ENCODE measurements at regions not wholly inside any gene's neighbourhood (a gene's known extent, or its start where the extent isn't known, plus 50 kb on each side); places are given as distances from the start of the nearest gene placed in this dataset.

DNA sequence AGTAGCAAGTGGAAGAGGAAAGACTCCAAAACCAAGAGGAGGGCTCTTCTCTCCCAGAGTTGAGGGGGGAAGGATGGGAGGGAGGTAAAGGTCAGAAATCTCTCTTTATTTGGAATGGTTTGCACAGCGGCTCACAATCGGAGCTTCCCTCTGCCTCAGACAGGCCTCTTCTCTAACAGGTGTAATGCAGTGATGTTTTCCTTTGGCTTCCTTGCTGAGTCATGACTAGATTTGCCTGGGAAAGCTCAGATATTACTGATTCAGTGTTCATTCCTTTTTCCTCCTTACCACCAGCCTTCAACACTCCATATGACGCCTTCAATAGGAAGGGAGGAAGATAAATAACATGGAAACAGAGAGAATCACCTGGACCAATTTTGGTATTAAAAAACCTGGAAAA lies 136.6 kb downstream of the RNF152 start:
- no peak for DNase-seq (ENCODE audit: low spot score)

DNA sequence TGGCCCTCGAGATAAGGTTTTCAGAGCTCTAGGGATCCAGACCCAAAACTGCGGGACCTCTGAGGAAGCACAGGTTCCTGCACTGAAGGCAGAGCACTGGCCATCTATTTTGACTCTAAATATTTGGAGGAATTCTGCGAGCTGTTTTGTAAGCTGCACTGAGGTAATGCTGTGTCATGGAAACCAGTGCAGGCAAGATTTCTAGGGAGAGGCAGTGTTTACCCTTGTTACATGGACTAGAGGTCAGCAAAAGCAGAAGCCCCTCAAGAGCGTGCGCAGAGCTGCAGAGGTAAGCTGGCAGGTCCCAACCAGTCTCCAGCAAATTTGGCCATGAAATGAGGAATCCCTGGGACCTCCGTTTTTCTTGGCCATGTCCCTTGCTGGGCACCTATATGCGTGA lies 137.3 kb downstream of the RNF152 start:
- DNase-seq (ENCODE audit: low spot score) = no peak

- no peak for DNase-seq (ENCODE audit: low spot score)
Measured at GRCh38 chr18:61754039-61754583, 138.7 kb downstream of the RNF152 start.

DNA sequence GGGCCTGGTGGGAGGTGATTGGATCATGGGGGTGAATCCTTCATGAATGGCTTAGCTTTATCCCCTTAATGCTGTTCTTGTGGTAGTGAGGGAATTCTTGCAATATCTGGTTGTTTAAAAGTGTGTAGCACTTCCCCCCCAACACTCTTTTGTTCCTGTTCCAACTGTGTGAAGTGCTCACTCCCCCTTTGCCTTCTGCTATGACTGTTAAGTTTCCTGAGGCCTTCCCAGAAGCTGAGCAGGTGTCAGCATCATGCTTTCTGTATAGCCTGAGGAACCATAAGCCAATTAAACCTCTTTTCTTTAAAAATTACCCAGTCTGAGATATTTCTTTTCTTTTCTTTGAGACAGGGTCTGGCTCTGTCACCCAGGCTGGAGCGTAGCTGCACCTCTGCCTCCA lies 139.4 kb downstream of the RNF152 start:
- no peak for DNase-seq (ENCODE audit: low spot score)

DNA sequence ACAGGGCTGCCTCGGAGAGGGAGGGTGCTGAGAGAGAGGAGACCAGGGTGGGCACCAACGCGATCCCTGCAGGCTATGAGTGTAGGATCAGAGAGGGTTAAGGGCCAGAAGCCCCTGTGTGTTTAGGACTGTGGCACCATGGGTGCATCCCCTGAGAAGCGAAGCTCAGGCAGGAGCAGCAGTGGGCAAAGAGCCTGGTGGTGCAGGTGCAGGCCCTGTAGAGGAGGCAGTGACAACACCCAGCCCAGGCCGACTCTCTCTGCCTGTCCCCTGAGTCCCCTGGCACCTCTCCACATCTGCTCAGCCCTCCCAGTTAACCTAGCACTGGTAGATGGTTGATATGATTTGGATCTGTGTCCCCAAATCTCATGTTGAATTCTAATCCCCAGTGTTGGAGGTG lies 139.8 kb downstream of the RNF152 start:
- no peak for DNase-seq (ENCODE audit: low spot score)

GRCh38 chr18:61750840-61751668 lies 141.8 kb downstream of the RNF152 start:
- DNase-seq (ENCODE audit: low spot score) = no peak

- no peak for DNase-seq (ENCODE audit: low spot score)
Measured at GRCh38 chr18:61749546-61749945, 143.3 kb downstream of the RNF152 start.

GRCh38 chr18:61749031-61749430 lies 143.8 kb downstream of the RNF152 start:
- no peak for DNase-seq (ENCODE audit: low spot score)

- no peak for DNase-seq (ENCODE audit: low spot score)
Measured at GRCh38 chr18:61748004-61748403, 144.8 kb downstream of the RNF152 start.

DNA sequence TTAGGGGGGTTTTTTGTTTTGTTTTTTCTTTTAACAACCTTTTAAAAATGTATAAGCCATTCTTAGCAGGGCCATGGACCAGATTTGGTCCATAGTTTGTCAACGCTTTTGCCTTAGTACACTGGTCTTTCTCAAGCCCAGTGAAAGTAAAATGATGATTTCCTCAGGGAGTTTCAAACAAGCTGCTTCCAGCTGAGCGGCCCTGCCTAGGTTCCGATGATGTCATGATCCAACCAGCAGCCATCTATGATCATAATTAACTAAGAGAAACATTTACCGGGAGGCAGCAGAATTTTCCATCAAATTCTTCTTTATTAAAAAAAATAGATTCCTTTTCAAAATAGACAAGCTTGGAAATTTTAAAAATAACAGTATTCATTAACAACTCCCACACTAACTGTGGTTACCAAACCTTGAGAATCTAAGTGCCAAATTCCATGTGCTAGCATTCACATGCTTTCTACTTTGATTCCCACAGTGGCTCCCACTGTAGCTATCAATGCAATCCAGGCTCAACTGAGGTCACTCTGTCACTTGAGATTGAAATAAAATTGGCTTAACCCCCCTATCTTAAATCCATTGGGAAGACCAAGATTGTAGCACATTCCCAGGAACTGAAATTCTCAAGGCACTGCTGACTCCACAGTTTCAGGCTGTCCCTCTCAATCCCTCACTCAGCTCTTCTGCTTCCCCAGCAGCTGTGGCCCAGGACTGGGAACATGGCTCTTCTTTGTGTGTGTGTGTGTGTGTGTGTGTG lies 148.9 kb downstream of the RNF152 start:
- DNase-seq (ENCODE audit: low spot score) = no peak

DNA sequence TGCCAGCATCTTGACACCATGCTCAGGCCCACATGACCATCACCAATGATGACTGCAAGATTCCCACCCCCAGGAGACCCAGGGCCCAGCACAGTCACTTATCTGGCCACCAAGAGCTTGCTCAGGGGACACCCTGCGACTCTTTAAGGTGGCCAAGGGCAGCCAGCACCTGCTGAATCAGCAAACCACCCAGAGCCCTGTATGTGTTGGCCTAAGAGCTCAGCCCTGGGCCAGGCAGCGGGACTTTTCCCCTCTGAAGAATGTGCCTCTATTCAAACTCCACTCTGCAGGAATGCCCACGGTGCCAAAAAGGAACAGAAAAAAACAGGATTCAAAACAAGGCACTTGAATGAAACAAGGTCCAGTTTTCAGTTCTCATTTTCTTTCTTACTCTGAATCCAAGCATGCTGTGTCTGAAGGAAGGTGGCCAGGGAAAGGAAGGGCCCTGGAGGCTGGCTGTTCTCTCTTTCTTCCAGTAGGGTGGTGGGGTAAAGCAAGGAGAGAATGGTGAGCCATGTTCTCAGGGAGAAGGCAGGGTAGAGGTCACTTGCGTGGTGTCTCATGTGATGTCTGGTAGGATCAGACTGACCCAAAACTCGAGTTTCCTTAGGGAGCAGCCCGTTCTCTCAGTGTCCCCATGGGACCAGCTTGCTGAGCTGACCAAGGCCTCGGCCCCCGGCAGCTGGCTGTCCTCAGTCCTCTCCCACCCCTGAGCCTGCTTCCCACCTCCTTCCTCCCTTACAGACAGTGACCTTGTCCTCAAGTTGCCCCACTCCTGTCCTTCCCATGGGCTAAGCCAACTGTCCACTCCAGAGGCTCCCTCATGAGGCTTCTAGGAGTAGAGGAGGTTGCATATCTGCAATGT lies 150.0 kb downstream of the RNF152 start:
- no peak for DNase-seq (ENCODE audit: low spot score)

- no peak for DNase-seq (ENCODE audit: low spot score)
Measured at GRCh38 chr18:61741881-61742454, 150.8 kb downstream of the RNF152 start.

DNA sequence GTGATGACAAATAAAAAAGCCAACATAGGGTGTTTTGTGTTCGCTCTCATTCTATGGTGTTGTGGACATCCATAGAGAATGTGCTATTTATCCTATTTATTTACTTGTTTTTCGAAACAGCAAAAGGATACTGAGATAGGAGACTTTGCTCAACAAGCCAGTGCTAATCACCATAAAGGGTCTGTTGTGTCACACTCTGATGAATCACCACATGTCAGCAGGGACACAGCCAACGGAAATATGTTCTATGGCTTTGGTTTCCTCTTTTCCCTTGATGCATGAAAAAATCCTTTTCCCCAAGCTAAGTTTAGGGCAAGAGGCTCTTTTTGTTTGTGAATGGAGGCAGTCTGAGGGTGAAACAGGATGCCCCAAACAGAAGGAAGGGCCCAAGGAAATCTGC lies 154.3 kb downstream of the RNF152 start:
- DNase-seq (ENCODE audit: low spot score) = no peak

DNA sequence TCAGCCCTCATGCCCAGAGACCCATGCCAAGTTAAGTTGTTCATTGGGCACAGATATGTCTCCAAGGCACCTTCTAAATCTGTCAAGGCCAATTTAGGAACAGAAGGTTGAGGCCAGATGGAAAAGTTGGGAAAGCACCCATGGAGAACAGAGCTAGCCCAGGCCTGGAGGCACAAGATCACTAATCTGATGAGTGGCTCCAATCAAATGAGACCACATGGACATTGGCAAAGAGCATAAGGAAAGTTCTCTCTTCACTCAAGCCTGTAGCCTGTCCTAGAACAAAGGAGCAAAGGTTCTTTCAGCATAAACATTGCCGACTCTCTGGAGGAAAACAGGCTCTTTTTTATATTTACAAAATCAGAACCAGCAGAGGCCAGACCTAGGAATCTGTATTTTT lies 154.8 kb downstream of the RNF152 start:
- no peak for DNase-seq (ENCODE audit: low spot score)

DNA sequence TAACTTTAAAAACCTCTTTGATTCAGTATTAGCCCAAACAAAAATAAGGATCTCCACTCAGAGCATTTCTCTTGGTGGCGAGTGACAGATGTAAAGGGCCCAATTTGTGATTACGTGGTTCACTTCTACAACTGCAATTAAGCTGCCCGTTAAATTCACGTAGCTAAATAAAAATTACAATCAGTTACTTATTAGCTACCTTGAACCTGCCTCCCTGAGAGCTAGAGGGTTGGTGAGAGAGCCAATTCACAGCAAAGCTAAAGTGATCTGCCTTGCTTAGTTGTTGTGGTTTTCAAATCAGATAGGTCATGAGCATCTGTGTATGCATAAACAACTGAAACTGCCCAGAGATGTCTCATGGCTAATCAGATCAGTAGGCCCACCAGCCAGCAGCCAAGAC lies 156.7 kb downstream of the RNF152 start:
- no peak for DNase-seq (ENCODE audit: low spot score)

- no peak for DNase-seq (ENCODE audit: low spot score)
Measured at GRCh38 chr18:61735564-61736102, 157.2 kb downstream of the RNF152 start.

- DNase-seq (ENCODE audit: low spot score) = no peak
Measured at GRCh38 chr18:61734396-61734795, 158.4 kb downstream of the RNF152 start.

GRCh38 chr18:61732854-61733253 lies 160.0 kb downstream of the RNF152 start:
- DNase-seq (ENCODE audit: low spot score) = no peak

- DNase-seq (ENCODE audit: low spot score) = no peak
Measured at GRCh38 chr18:61731693-61732376, 161.0 kb downstream of the RNF152 start.

- DNase-seq (ENCODE audit: low spot score) = no peak
Measured at GRCh38 chr18:61731178-61731577, 161.6 kb downstream of the RNF152 start.

- DNase-seq (ENCODE audit: low spot score) = no peak
Measured at GRCh38 chr18:61729322-61729721, 163.5 kb downstream of the RNF152 start.
